GM12874 (cell line): ENCODE measurements at regions not wholly inside any gene's neighbourhood (a gene's known extent, or its start where the extent isn't known, plus 50 kb on each side); places are given as distances from the start of the nearest gene placed in this dataset.

Experiments
- CTCF ChIP-seq: IDR thresholded peaks from 2 replicates; pipeline ENCODE4 v1.5.1; 2011; ENCODE audit warnings: low read depth, mild to moderate bottlenecking, control low read depth, low read length, moderate library complexity; ENCODE audit not compliant: insufficient read depth

- TF ChIP-seq CTCF = no peak
Observed at GRCh38 chr6:85240787-85241385, 209.0 kb upstream of the NT5E start.

GRCh38 chr6:85237478-85237877 lies 212.4 kb upstream of the NT5E start:
- no peak for TF ChIP-seq CTCF

GRCh38 chr6:85236636-85237035 lies 213.2 kb upstream of the NT5E start:
- TF ChIP-seq CTCF = no peak

GRCh38 chr6:85195243-85195642 lies 254.6 kb upstream of the NT5E start:
- no peak for TF ChIP-seq CTCF

GRCh38 chr6:85193339-85193738 lies 256.5 kb upstream of the NT5E start:
- TF ChIP-seq CTCF = no peak

- no peak for TF ChIP-seq CTCF
Observed at GRCh38 chr6:85192596-85192995, 257.3 kb upstream of the NT5E start.

GRCh38 chr6:85192186-85192585 lies 257.7 kb upstream of the NT5E start:
- no peak for TF ChIP-seq CTCF
